Endothelial cell of umbilical vein (primary cell): ENCODE measurements at regions not wholly inside any gene's neighbourhood (a gene's known extent, or its start where the extent isn't known, plus 50 kb on each side); places are given as distances from the start of the nearest gene placed in this dataset.

Source experiments
- CTCF ChIP-seq, 2 donors: IDR thresholded peaks; 1 replicate in 1 of 2; 2 replicates in 1 of 2; pipeline ENCODE4 v1.5.1; 2011; ENCODE audit warnings: low read length in 2 of 2, mild to moderate bottlenecking in 2 of 2, moderate library complexity in 2 of 2, control low read depth in 1 of 2, inconsistent platforms in 1 of 2, low read depth in 1 of 2; ENCODE audit not compliant: insufficient read depth in 1 of 2; ENCODE audit errors: extremely low read depth in 1 of 2
- EZH2 ChIP-seq: IDR thresholded peaks from 2 replicates; pipeline ENCODE4 v1.6.1; 2012; ENCODE audit warnings: borderline replicate concordance, low read depth, mild to moderate bottlenecking, moderate library complexity, low read length, inconsistent platforms; ENCODE audit not compliant: severe bottlenecking
- FOS ChIP-seq: IDR thresholded peaks from 2 replicates; pipeline ENCODE4 v1.6.1; 2011; ENCODE audit warnings: mild to moderate bottlenecking, low read length, moderate library complexity, borderline replicate concordance; ENCODE audit not compliant: insufficient read depth
- JUN ChIP-seq: IDR thresholded peaks from 2 replicates; pipeline ENCODE4 v1.6.1; 2011; ENCODE audit warnings: borderline replicate concordance, low read depth; ENCODE audit not compliant: insufficient read length, insufficient read depth
- MAX ChIP-seq: IDR thresholded peaks from 2 replicates; pipeline ENCODE4 v1.6.1; 2011; ENCODE audit not compliant: insufficient read depth, insufficient read length
- MYC ChIP-seq: IDR thresholded peaks from one replicate; pipeline ENCODE4 v1.6.1; 2011; ENCODE audit warnings: mild to moderate bottlenecking, low read depth, low read length
- POLR2A ChIP-seq: IDR thresholded peaks from 2 replicates; pipeline ENCODE4 v1.6.1; 2012; ENCODE audit warnings: low read depth, mild to moderate bottlenecking, control low read depth, low read length
- POLR2AphosphoS5 ChIP-seq: IDR thresholded peaks from 2 replicates; pipeline ENCODE4 v1.6.1; 2012; ENCODE audit warnings: low read depth, mild to moderate bottlenecking, control low read depth, low read length, moderate library complexity; ENCODE audit not compliant: insufficient read depth

- TF ChIP-seq POLR2A (no peak), CTCF (IDR thresholded peaks at IDR 0.05; ENCODE audit: extremely low read depth in 1 of 2, insufficient read depth in 1 of 2, low read depth in 1 of 2, low read length in 2 of 2) (no peak), MAX (no peak), POLR2AphosphoS5 (no peak), EZH2 (no peak), MYC (no peak), JUN (no peak), FOS (no peak)
Observed at GRCh38 chr1:234990874-234991801, 137.5 kb downstream of the TOMM20 start.
